ENCODE measurements at regions not wholly inside any gene's neighbourhood (a gene's known extent, or its start where the extent isn't known, plus 50 kb on each side); places are given as distances from the start of the nearest gene placed in this dataset.

DNA sequence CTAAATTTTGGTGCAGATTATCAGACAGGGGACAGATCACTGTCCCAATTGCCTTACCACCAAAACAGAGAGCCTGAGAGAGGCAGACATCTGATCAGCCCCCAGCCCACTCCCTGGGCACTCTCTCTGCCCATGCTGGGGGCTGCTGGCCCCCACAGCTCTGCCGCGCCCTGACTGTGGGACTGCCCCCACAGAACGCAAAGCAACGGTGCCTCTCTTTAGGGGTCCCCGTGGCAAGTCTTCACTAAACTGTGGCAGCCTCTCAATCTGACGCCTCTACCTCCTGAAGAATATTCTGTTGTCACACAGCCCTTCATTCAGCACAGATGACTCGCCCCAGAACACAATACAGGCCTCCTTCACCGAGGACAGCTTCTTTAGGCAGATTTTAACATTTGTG is 197.4 kb downstream of the ERCC6L2 start:
- Histone ChIP-seq H3K4me3 (ENCODE audit: low read depth in 1 of 2, low read length in 2 of 2) (no peak overlapping the region), H3K9me3 (ENCODE audit: control insufficient read depth in 2 of 2, insufficient read depth in 1 of 2, low read depth in 1 of 2, low read length in 1 of 2) (no peaks in the 10 kb centered on the region), H3K27me3 (ENCODE audit: control insufficient read depth in 1 of 2, insufficient read depth in 2 of 2, low read length in 2 of 2) (no peaks in the 10 kb centered on the region), H3K36me3 (ENCODE audit: control insufficient read depth in 2 of 2, insufficient read depth in 2 of 2, low read length in 1 of 2) (peaks cover 0 to 2% of the 10 kb centered on the region in 2 donors), H3K27ac (ENCODE audit: low read depth in 2 of 2, low read length in 1 of 2) (no peak overlapping the region), H3K4me1 (ENCODE audit: control insufficient read depth in 2 of 2, insufficient read depth in 2 of 2, low read length in 1 of 2) (peaks cover 0 to 3% of the 10 kb centered on the region in 2 donors)
- WGBS, 2 donors = 93 to 94% methylated on average over 8 of the region's 8 CpGs

DNA sequence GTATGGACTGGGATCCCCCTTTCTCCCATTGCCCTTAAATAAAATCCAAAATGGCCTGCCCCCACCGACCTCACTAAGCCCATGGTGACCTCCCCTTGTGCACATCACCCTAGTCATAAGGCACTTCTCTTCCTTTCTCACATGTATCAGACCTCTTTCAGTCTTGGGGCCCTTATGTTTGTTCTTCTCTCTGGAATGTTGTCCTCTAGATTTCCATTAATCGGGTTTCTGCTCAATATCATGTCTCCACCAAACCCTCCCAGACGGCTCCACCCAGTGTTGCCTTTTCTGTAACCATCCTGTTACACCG is 196.3 kb downstream of the ERCC6L2 start:
- H3K36me3 ChIP-seq (ENCODE audit: control insufficient read depth in 2 of 2, insufficient read depth in 2 of 2, low read length in 1 of 2) = peaks cover 0 to 2% of the 10 kb centered on the region in 2 donors
- no peak overlapping the region for H3K4me3 ChIP-seq (ENCODE audit: low read depth in 1 of 2, low read length in 2 of 2)
- 83 to 84% methylated on average over 4 of the region's 4 CpGs for WGBS, 2 donors
- H3K4me1 ChIP-seq (ENCODE audit: control insufficient read depth in 2 of 2, insufficient read depth in 2 of 2, low read length in 1 of 2) = peaks cover 0 to 3% of the 10 kb centered on the region in 2 donors
- no peaks in the 10 kb centered on the region for H3K27me3 ChIP-seq (ENCODE audit: control insufficient read depth in 1 of 2, insufficient read depth in 2 of 2, low read length in 2 of 2)
- H3K27ac ChIP-seq (ENCODE audit: low read depth in 2 of 2, low read length in 1 of 2) = no peak overlapping the region
- no peaks in the 10 kb centered on the region for H3K9me3 ChIP-seq (ENCODE audit: control insufficient read depth in 2 of 2, insufficient read depth in 1 of 2, low read depth in 1 of 2, low read length in 1 of 2)

DNA sequence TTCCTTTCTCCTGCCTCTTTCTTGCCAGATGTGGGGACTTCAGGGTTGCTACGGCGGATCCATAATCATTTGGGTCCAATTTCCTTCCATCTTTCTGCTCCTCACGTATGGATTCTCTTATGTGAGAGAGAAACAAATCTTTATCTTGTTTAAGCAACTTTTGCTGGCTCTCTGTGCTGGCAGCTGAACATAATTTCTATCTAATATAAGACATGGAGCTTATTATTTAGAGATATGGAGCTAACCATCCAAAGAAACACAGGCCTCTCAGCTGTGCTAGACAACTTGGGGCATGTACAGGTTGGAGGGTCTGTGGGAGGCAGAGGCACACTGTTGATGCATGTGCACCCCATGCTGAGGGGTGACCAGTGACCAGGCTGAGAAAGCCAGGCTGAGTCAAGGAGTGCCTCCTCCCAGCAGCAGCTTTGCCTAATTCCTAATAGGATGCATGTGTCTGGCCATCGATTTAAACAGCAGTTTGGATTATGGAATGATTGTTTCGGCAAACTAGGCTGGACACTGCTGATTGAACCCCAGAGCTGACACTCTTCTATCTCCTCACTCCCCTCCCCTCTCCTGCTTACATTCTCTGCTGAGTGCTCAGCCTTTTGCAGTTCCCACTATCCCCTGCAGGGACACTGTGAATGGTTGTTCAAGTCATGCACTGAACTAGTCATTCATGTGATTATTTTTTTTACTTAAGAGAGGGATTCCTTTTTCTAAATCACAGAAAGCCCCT is 195.8 kb downstream of the ERCC6L2 start:
- Histone ChIP-seq H3K4me1 (ENCODE audit: control insufficient read depth in 2 of 2, insufficient read depth in 2 of 2, low read length in 1 of 2) (peaks cover 0 to 3% of the 10 kb centered on the region in 2 donors), H3K9me3 (ENCODE audit: control insufficient read depth in 2 of 2, insufficient read depth in 1 of 2, low read depth in 1 of 2, low read length in 1 of 2) (no peaks in the 10 kb centered on the region), H3K36me3 (ENCODE audit: control insufficient read depth in 2 of 2, insufficient read depth in 2 of 2, low read length in 1 of 2) (peaks cover 0 to 2% of the 10 kb centered on the region in 2 donors), H3K4me3 (ENCODE audit: low read depth in 1 of 2, low read length in 2 of 2) (no peak overlapping the region), H3K27me3 (ENCODE audit: control insufficient read depth in 1 of 2, insufficient read depth in 2 of 2, low read length in 2 of 2) (no peaks in the 10 kb centered on the region), H3K27ac (ENCODE audit: low read depth in 2 of 2, low read length in 1 of 2) (no peak overlapping the region)
- WGBS, 2 donors = 80 to 86% methylated on average over 5 of the region's 5 CpGs

DNA sequence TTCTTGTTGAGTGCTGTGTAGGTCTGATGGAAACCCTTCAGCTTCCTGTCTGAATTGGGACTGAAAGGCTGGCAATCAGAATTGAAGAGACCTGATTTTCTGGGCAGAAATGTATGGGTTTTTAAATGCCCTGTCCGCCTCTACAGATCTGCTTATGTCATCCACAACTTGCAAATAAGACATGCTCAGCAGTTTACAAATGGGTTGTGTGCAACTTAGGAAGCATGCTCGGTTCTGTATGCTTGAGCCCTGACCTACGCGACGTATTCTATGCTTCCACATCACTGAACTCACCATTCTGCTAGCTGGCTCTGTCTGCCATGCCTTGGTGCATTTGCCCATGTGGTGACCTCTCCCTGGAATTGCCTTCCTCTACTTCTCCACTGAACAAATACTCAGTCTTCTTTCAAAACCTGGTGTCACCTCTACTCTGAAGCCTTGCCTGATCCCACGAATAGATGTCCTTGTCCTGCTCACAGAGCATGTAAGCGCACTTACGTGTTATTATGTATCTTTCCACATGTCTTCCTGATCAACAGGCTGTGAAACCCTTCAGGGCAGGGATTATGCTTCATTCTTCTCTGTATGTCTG is 194.2 kb downstream of the ERCC6L2 start:
- Histone ChIP-seq H3K4me1 (ENCODE audit: control insufficient read depth in 2 of 2, insufficient read depth in 2 of 2, low read length in 1 of 2) (peaks cover 0 to 3% of the 10 kb centered on the region in 2 donors), H3K27me3 (ENCODE audit: control insufficient read depth in 1 of 2, insufficient read depth in 2 of 2, low read length in 2 of 2) (no peaks in the 10 kb centered on the region), H3K36me3 (ENCODE audit: control insufficient read depth in 2 of 2, insufficient read depth in 2 of 2, low read length in 1 of 2) (peaks cover 0 to 2% of the 10 kb centered on the region in 2 donors), H3K4me3 (ENCODE audit: low read depth in 1 of 2, low read length in 2 of 2) (no peak overlapping the region), H3K9me3 (ENCODE audit: control insufficient read depth in 2 of 2, insufficient read depth in 1 of 2, low read depth in 1 of 2, low read length in 1 of 2) (no peaks in the 10 kb centered on the region), H3K27ac (ENCODE audit: low read depth in 2 of 2, low read length in 1 of 2) (no peak overlapping the region)
- 85 to 91% methylated on average over 8 of the region's 8 CpGs for WGBS, 2 donors

DNA sequence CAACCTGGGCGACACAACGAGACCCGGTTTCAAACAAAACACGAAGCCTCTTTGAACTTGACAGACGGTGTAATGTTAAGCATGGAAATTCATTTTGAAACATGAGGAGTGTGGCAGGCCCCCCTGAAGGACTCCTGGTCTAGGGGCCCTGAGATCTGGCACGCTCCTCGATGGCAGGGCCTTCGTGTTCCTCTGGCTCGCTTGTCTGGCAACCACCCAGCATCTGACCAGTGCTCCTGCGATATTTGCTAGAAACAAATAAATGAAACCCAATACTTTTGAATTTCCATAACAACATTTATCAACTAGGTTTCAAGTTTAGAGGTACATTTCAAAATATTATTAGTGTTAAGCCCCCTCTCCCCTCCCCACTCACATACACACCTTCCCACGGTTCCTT is 193.0 kb downstream of the ERCC6L2 start:
- H3K36me3 ChIP-seq (ENCODE audit: control insufficient read depth in 2 of 2, insufficient read depth in 2 of 2, low read length in 1 of 2) = peaks cover 0 to 2% of the 10 kb centered on the region in 2 donors
- no peak overlapping the region for H3K27ac ChIP-seq (ENCODE audit: low read depth in 2 of 2, low read length in 1 of 2)
- WGBS, 2 donors = 62 to 66% methylated on average over 11 of the region's 11 CpGs
- H3K4me3 ChIP-seq (ENCODE audit: low read depth in 1 of 2, low read length in 2 of 2) = no peak overlapping the region
- H3K4me1 ChIP-seq (ENCODE audit: control insufficient read depth in 2 of 2, insufficient read depth in 2 of 2, low read length in 1 of 2) = no peaks in the 10 kb centered on the region
- no peaks in the 10 kb centered on the region for H3K9me3 ChIP-seq (ENCODE audit: control insufficient read depth in 2 of 2, insufficient read depth in 1 of 2, low read depth in 1 of 2, low read length in 1 of 2)
- no peaks in the 10 kb centered on the region for H3K27me3 ChIP-seq (ENCODE audit: control insufficient read depth in 1 of 2, insufficient read depth in 2 of 2, low read length in 2 of 2)

DNA sequence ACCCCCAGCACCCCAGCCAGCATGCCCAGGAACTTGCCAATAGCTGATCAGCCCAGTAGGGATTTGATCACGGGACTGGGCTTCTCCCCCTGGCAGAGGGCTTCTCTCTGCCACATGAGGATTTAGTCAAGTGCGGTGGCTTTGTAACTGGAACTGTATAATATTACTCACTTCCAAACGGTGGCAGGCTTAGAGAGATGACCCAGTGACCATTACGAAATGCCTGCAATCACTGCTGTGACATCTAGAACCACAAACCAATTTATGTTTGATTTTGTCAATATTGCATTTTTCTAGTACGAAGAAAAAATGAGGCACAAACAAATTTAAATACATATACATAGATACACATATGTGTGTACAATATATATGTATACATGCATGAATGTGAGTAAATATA is 192.1 kb downstream of the ERCC6L2 start:
- Histone ChIP-seq H3K4me3 (ENCODE audit: low read depth in 1 of 2, low read length in 2 of 2) (no peak overlapping the region), H3K9me3 (ENCODE audit: control insufficient read depth in 2 of 2, insufficient read depth in 1 of 2, low read depth in 1 of 2, low read length in 1 of 2) (no peaks in the 10 kb centered on the region), H3K27me3 (ENCODE audit: control insufficient read depth in 1 of 2, insufficient read depth in 2 of 2, low read length in 2 of 2) (no peaks in the 10 kb centered on the region), H3K36me3 (ENCODE audit: control insufficient read depth in 2 of 2, insufficient read depth in 2 of 2, low read length in 1 of 2) (peaks cover 0 to 2% of the 10 kb centered on the region in 2 donors), H3K4me1 (ENCODE audit: control insufficient read depth in 2 of 2, insufficient read depth in 2 of 2, low read length in 1 of 2) (peaks cover 0 to under 1% of the 10 kb centered on the region in 2 donors), H3K27ac (ENCODE audit: low read depth in 2 of 2, low read length in 1 of 2) (no peak overlapping the region)
- 76 to 77% methylated on average over 5 of the region's 5 CpGs for WGBS, 2 donors

DNA sequence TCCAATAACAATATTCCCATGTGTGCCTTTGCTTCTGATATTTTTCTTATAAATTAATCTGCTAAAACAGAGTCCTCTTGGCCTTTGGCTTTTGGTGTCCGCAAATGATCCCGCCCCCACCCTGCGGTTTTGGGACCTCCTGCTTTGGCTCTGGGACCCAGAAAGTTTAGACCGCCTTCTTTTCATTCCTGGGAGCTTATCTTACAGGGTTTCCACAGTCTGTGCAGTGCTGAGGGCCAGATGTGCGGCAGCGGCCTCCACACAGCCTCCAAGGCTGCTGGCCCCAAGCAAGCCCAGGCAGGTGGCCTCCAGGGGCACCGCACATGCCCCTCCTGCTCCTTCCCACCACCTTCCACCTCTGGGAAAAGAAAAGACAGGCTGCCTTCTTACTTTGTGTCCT is 191.5 kb downstream of the ERCC6L2 start:
- no peaks in the 10 kb centered on the region for H3K9me3 ChIP-seq (ENCODE audit: control insufficient read depth in 2 of 2, insufficient read depth in 1 of 2, low read depth in 1 of 2, low read length in 1 of 2)
- H3K27me3 ChIP-seq (ENCODE audit: control insufficient read depth in 1 of 2, insufficient read depth in 2 of 2, low read length in 2 of 2) = no peaks in the 10 kb centered on the region
- H3K27ac ChIP-seq (ENCODE audit: low read depth in 2 of 2, low read length in 1 of 2) = peak overlapping the region in 1 of 2 donors; percentile 27
- peaks cover 0 to 2% of the 10 kb centered on the region in 2 donors for H3K36me3 ChIP-seq (ENCODE audit: control insufficient read depth in 2 of 2, insufficient read depth in 2 of 2, low read length in 1 of 2)
- WGBS, 2 donors = 71 to 74% methylated on average over 7 of the region's 7 CpGs
- peaks cover 0 to 1% of the 10 kb centered on the region in 2 donors for H3K4me1 ChIP-seq (ENCODE audit: control insufficient read depth in 2 of 2, insufficient read depth in 2 of 2, low read length in 1 of 2)
- no peak overlapping the region for H3K4me3 ChIP-seq (ENCODE audit: low read depth in 1 of 2, low read length in 2 of 2)

DNA sequence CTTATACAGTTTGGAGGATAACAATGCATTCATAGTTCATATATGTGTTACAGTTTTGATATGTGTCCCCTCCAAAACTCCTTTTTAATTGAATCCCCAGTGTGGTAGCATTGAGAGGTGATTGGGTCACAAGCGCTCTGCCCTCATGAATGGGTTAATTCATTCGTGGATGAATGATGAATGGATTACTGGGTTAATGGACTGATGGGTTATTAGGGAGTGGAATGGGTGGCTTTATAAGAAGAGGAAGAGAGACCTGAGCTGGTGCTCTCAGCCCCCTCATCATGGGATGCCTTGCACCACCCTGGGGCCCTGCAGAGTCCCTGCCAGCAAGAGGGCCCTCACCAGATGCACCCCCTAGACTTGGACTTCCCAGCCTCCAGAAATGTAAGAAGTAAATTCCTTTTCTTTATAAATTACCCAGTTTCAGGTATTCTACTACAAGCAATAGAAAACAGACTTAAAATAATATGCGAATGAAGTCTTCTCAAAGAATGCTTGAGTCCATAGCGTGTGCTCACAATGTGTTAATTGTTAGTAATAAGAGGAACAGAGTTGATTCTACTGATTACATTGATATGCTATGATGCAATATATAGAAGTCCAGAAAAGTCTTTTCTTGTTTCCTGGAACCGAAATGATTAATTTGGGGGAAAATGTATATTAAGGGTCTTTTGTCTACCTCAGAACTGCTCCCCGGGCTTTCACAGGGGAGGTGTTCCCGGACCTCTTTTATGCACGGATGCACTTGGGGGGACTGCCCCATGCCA is 190.2 kb downstream of the ERCC6L2 start:
- 91 to 94% methylated on average over 8 of the region's 8 CpGs for WGBS, 2 donors

DNA sequence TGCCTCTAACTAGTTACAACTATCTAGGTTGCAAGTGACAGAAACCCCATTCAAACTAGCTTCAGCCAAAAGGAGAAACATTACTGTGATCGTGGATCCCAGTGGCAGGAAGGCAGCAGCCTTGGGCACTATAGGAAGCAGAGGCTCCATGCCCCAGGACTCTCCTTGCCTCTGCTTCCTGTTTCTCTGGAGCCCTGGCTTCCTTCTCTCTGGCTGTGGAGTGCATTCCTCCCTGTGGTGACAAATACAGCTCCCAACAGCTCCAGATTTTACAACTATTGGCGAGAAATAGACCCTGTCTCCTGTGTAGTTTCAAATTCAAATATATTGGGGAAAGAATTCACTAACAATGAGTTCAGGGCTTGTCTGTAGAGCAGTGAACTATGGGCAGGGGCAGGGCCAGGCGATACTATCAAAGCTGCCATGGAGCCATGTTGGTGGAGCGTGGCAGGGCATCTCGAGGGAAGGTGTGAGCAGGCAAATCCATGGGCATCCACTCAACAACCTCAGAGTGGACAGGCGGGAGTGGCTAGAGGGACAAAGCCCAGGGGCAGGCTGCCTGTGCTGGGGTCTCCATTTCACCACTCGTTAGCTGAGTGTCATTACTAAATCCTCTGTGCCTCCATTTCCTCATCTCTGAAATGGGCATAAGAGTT is 189.5 kb downstream of the ERCC6L2 start:
- Histone ChIP-seq H3K4me1 (ENCODE audit: control insufficient read depth in 2 of 2, insufficient read depth in 2 of 2, low read length in 1 of 2) (peaks cover 0 to 4% of the 10 kb centered on the region in 2 donors), H3K27ac (ENCODE audit: low read depth in 2 of 2, low read length in 1 of 2) (no peak overlapping the region), H3K4me3 (ENCODE audit: low read depth in 1 of 2, low read length in 2 of 2) (no peak overlapping the region), H3K36me3 (ENCODE audit: control insufficient read depth in 2 of 2, insufficient read depth in 2 of 2, low read length in 1 of 2) (no peaks in the 10 kb centered on the region), H3K9me3 (ENCODE audit: control insufficient read depth in 2 of 2, insufficient read depth in 1 of 2, low read depth in 1 of 2, low read length in 1 of 2) (no peaks in the 10 kb centered on the region), H3K27me3 (ENCODE audit: control insufficient read depth in 1 of 2, insufficient read depth in 2 of 2, low read length in 2 of 2) (no peaks in the 10 kb centered on the region)
- 91 to 95% methylated on average over 7 of the region's 7 CpGs for WGBS, 2 donors

More for the DNA sequence above, 190.2 kb downstream of the ERCC6L2 start:
- Histone ChIP-seq H3K9me3 (ENCODE audit: control insufficient read depth in 2 of 2, insufficient read depth in 1 of 2, low read depth in 1 of 2, low read length in 1 of 2) (no peaks in the 10 kb centered on the region), H3K4me3 (ENCODE audit: low read depth in 1 of 2, low read length in 2 of 2) (no peak overlapping the region), H3K27ac (ENCODE audit: low read depth in 2 of 2, low read length in 1 of 2) (no peak overlapping the region), H3K4me1 (ENCODE audit: control insufficient read depth in 2 of 2, insufficient read depth in 2 of 2, low read length in 1 of 2) (peaks cover 0 to 4% of the 10 kb centered on the region in 2 donors), H3K27me3 (ENCODE audit: control insufficient read depth in 1 of 2, insufficient read depth in 2 of 2, low read length in 2 of 2) (no peaks in the 10 kb centered on the region), H3K36me3 (ENCODE audit: control insufficient read depth in 2 of 2, insufficient read depth in 2 of 2, low read length in 1 of 2) (no peaks in the 10 kb centered on the region)

Measured in esophagus (tissue), 2 donors.